K562 (cell line): ENCODE measurements at regions not wholly inside any gene's neighbourhood (a gene's known extent, or its start where the extent isn't known, plus 50 kb on each side); places are given as distances from the start of the nearest gene placed in this dataset.

ENCODE experiments used
- ATAC-seq: fragments of 200-7000 bp; cut with Tn5 transposase; 3 replicates; pipeline ENCODE4 v1.9.1; 2020; ENCODE audit warnings: moderate library complexity
- BruUV-seq: library from RNA; stranded (reverse); fragments of 400-500 nt; replicated peaks from 2 replicates; lab custom pipeline; 2021; lab: Mats Ljungman, UMichigan
- CTCF ChIA-PET: fragments of 300-600 bp; formaldehyde crosslinking; extraction: SDS; loops from one replicate; lab custom pipeline; 2021; ENCODE audit warnings: low intra/inter-chr PET ratio; lab: Yijun Ruan, JAX
- POLR2A ChIA-PET: fragments of 300-600, 350-650 bp; sonication (Branson Sonifier 250); formaldehyde crosslinking; extraction: SDS; loops from one replicate; lab custom pipeline; 2021; ENCODE audit warnings: antibody characterized with exemption, inconsistent platforms; lab: Yijun Ruan, JAX
- DNase-seq, 4 experiments: peaks; one replicate each; pipeline versions ENCODE4 v3.0.0 to v3.0.0-alpha.2; 2011 to 2018; ENCODE audit warnings: low spot score in 3 of 4, mixed read lengths in 3 of 4; ENCODE audit errors: extremely low read depth in 1 of 4
- FAIRE-seq: peaks from 2 replicates; lab custom pipeline; 2011; peaks lifted over from hg19 to GRCh38; lab: Jason Lieb, UNC
- H2AFZ ChIP-seq: 2 replicates; pipeline ENCODE4 v1.6.0; 2011; ENCODE audit warnings: low read depth, low read length, control low read depth, inconsistent platforms
- H3K27ac ChIP-seq: fragments of 200-600 bp; 3 replicates; pipeline ENCODE4 v1.8.0; 2011; ENCODE audit warnings: low read depth, mild to moderate bottlenecking, control low read depth, inconsistent platforms, low read length, moderate library complexity, mixed read lengths; ENCODE audit errors: extremely low read depth
- H3K27me3 ChIP-seq, 2 experiments: fragments of 300-600 bp in 1 of 2; 2 replicates in 1 of 2; 3 replicates in 1 of 2; pipeline versions ENCODE4 v1.6.0 to v1.8.0; 2011; ENCODE audit warnings: inconsistent platforms in 2 of 2, low read length in 2 of 2, mild to moderate bottlenecking in 1 of 2, mixed read lengths in 1 of 2, moderate library complexity in 1 of 2; ENCODE audit not compliant: control insufficient read depth in 2 of 2, insufficient read depth in 2 of 2
- H3K36me3 ChIP-seq: fragments of 300-600 bp; 3 replicates; pipeline ENCODE4 v1.8.0; 2011; ENCODE audit warnings: mild to moderate bottlenecking, low read length, inconsistent platforms; ENCODE audit not compliant: control insufficient read depth, insufficient read depth
- H3K4me1 ChIP-seq, 2 experiments: fragments of 200-600 bp in 1 of 2; replicated peaks in 1 of 2; 2 replicates in 1 of 2; 3 replicates in 1 of 2; pipeline versions ENCODE4 v1.5.1 to v1.8.0; 2011; ENCODE audit warnings: inconsistent platforms in 2 of 2, low read length in 2 of 2, mild to moderate bottlenecking in 1 of 2, mixed read lengths in 1 of 2, moderate library complexity in 1 of 2; ENCODE audit not compliant: control insufficient read depth in 2 of 2, insufficient read depth in 2 of 2
- H3K4me2 ChIP-seq: 2 replicates; pipeline ENCODE4 v1.6.1; 2011; ENCODE audit warnings: low read length, control low read depth, inconsistent platforms, mixed read lengths; ENCODE audit not compliant: insufficient read depth
- H3K4me3 ChIP-seq: fragments of 200-600 bp; sonication (generic), shearing (Covaris generic); 2 replicates; pipeline ENCODE4 v1.5.1; 2016; ENCODE audit warnings: control low read depth, inconsistent platforms
- H3K79me2 ChIP-seq: fragments of 200-600 bp; 3 replicates; pipeline ENCODE4 v1.8.0; 2011; ENCODE audit warnings: low read length, inconsistent platforms; ENCODE audit not compliant: control insufficient read depth, insufficient read depth
- H3K9ac ChIP-seq, 2 experiments: 2 replicates each; pipeline versions ENCODE4 v1.6.0 to v1.6.1; 2011; ENCODE audit warnings: low read depth in 2 of 2, low read length in 2 of 2, control low read depth in 1 of 2, inconsistent platforms in 1 of 2, mild to moderate bottlenecking in 1 of 2, mixed read lengths in 1 of 2; ENCODE audit not compliant: insufficient read depth in 1 of 2
- H3K9me1 ChIP-seq: one replicate; pipeline ENCODE4 v1.6.0; 2011; ENCODE audit warnings: inconsistent platforms, mild to moderate bottlenecking, low read length, moderate library complexity; ENCODE audit not compliant: control insufficient read depth, insufficient read depth
- H3K9me3 ChIP-seq: replicated peaks from 2 replicates; pipeline ENCODE4 v1.5.1; 2011; ENCODE audit warnings: low read depth, low read length, inconsistent platforms; ENCODE audit not compliant: control insufficient read depth, insufficient read depth
- H4K20me1 ChIP-seq: replicated peaks from 2 replicates; pipeline ENCODE4 v1.6.1; 2011; ENCODE audit warnings: low read length, inconsistent platforms, mixed read lengths; ENCODE audit not compliant: control insufficient read depth, insufficient read depth
- FOSL1 ChIP-seq: fragments of 200-800 bp; sonication (Bioruptor generic); conservative IDR thresholded peaks from 2 replicates; pipeline ENCODE4 v1.6.1; 2016; ENCODE audit warnings: missing genetic modification characterization, missing compliant biosample characterization
- MTA3 ChIP-seq: fragments of 450-650 bp; formaldehyde crosslinking; IDR thresholded peaks from 2 replicates; pipeline ENCODE4 v1.6.1; 2017; ENCODE audit warnings: mild to moderate bottlenecking, borderline replicate concordance
- ZNF407 ChIP-seq: fragments of 450-650 bp; IDR thresholded peaks from 2 replicates; pipeline ENCODE4 v1.6.1; 2016; ENCODE audit warnings: low read depth
- WGBS: fragments of 100-300 bp; shearing (Covaris generic); methylation state at CpG from one replicate; pipeline ENCODE4 v1.1.6; 2016; ENCODE audit warnings: low coverage, mixed read lengths; ENCODE audit not compliant: insufficient coverage; ENCODE audit errors: missing lambda C conversion rate; 5-methylcytosine and 5-hydroxymethylcytosine counted together
- in situ Hi-C: fragments of 300-500 bp; cut with MboI; formaldehyde crosslinking; loops from 4 replicates; pipeline ENCODE4 v1.15.0; 2018; ENCODE audit warnings: inconsistent platforms, mixed read lengths
- intact Hi-C: fragments of 100-400 bp; cut with micrococcal nuclease; formaldehyde crosslinking; loops from 2 replicates; pipeline ENCODE4 v1.14.2; 2022

- ATAC-seq, result peak; percentile 59; the same call in 1 of the 3 replicates
- 0 out of 2 replicates have a peak overlapping the region, but pooled peaks have one; percentile 3 for H3K4me3 ChIP-seq
Measured at GRCh38 chr12:93167841-93168492, 209.8 kb upstream of the NUDT4 start.

More at GRCh38 chr12:93167841-93168492, 209.8 kb upstream of the NUDT4 start:
- H3K79me2 ChIP-seq, result no peaks in the 10 kb centered on the region
- H3K36me3 ChIP-seq, result no peaks in the 10 kb centered on the region
- no TSS peak for BruUV-seq
- peak overlapping the region; percentile 6 for H3K4me2 ChIP-seq
- no peaks in the 10 kb centered on the region for H3K27me3 ChIP-seq
- peak overlapping the region; percentile 53 for H2AFZ ChIP-seq
- no peaks in the 10 kb centered on the region; a peak in 1 of 5 replicates for H3K4me1 ChIP-seq
- ChIA-PET CTCF (no interaction called here), POLR2A (interaction anchor here (1.2 kb wide), 1 partner anchor 18 kb away, joined by 3 read pairs; no protein-coding TSS in a partner anchor)
- in situ Hi-C loops, result no loop called here
- no peaks in the 10 kb centered on the region for H3K9me1 ChIP-seq
- 31% methylated on average over 16 of the region's 16 CpGs for WGBS
- peak overlapping the region in 1 of 2 experiments; percentile 1; a peak in 1 of 4 replicates for H3K9ac ChIP-seq
- DNase-seq (no peak), FAIRE-seq (no peak)
- intact Hi-C loops, result no loop called here
- TF ChIP-seq MTA3 (no peak), FOSL1 (tag) (0 out of 2 replicates have a peak, but pooled peaks have one; percentile 15), ZNF407 (0 out of 2 replicates have a peak, but pooled peaks have one; percentile 15)
- H3K9me3 ChIP-seq, result no peaks in the 10 kb centered on the region
- no peaks in the 10 kb centered on the region for H4K20me1 ChIP-seq
- H3K27ac ChIP-seq, result no peak overlapping the region
